ENCODE measurements at regions not wholly inside any gene's neighbourhood (a gene's known extent, or its start where the extent isn't known, plus 50 kb on each side); places are given as distances from the start of the nearest gene placed in this dataset.
A peak's percentile ranks its signal among the peaks of the same experiment; 100 is the strongest.

GRCh38 chr2:200253639-200254038 lies 52.9 kb upstream of the SPATS2L start:
- Histone ChIP-seq H3K27me3 (ENCODE audit: insufficient read depth) (no peaks in the 10 kb centered on the region), H3K79me2 (replicated peaks; ENCODE audit: insufficient read depth) (no peaks in the 10 kb centered on the region), H4K20me1 (replicated peaks; ENCODE audit: insufficient read depth) (no peaks in the 10 kb centered on the region), H2AFZ (peak overlapping the region; percentile 76; the same call in 1 of the 2 replicates), H3F3A (replicated peaks; ENCODE audit: low read depth) (no peaks in the 10 kb centered on the region), H3K4me1 (ENCODE audit: insufficient read depth) (peaks cover 11% of the 10 kb centered on the region), H3K9me2 (ENCODE audit: insufficient read depth) (peaks cover 24% of the 10 kb centered on the region), H3K4me3 (no peak overlapping the region), H3K4me2 (no peak overlapping the region), H3K36me3 (ENCODE audit: insufficient read depth) (no peaks in the 10 kb centered on the region; the same call in 1 of the 2 replicates), H3K27ac (ENCODE audit: low read depth) (no peak overlapping the region)
- H3K36me3 Mint-ChIP-seq (ENCODE audit: low read depth) = no peaks in the 10 kb centered on the region; the same call in 1 of the 3 replicates
- no peak for DNase-seq (ENCODE audit: low spot score)
- H3K27ac Mint-ChIP-seq = no peak overlapping the region
- H3K4me3 Mint-ChIP-seq = no peak overlapping the region
- no peak for ATAC-seq
- H3K27me3 Mint-ChIP-seq (ENCODE audit: insufficient read depth, low read depth, poor library complexity) = peaks cover 5% of the 10 kb centered on the region
- no peaks in the 10 kb centered on the region for H3K9me3 Mint-ChIP-seq
- peaks cover 15% of the 10 kb centered on the region for H3K4me1 Mint-ChIP-seq
- TF ChIP-seq POLR2AphosphoS5 (IDR thresholded peaks at IDR 0.05; ENCODE audit: low read depth) (no peak), REST (IDR thresholded peaks at IDR 0.05; ENCODE audit: unreplicated experiment) (no peak), ZNF462 (CRISPR knock-in tag; IDR thresholded peaks at IDR 0.05) (no peak), ETS1 (IDR thresholded peaks at IDR 0.05) (no peak), EZH2 (IDR thresholded peaks at IDR 0.05; ENCODE audit: low read depth, unreplicated experiment) (no peak), EZH2phosphoT487 (IDR thresholded peaks at IDR 0.05; ENCODE audit: unreplicated experiment) (no peak), JUNB (IDR thresholded peaks at IDR 0.05; ENCODE audit: unreplicated experiment) (no peak), ZNF114 (CRISPR knock-in tag; IDR thresholded peaks at IDR 0.05) (no peak), STAT1 (IDR thresholded peaks at IDR 0.05; ENCODE audit: unreplicated experiment) (no peak), ZNF331 (CRISPR knock-in tag; IDR thresholded peaks at IDR 0.05; ENCODE audit: low read depth) (no peak), CTCF (conservative IDR thresholded peaks at IDR 0.05; ENCODE audit: low read depth in 2 of 2) (no peak), CREB1 (CRISPR knock-in tag; IDR thresholded peaks at IDR 0.05; ENCODE audit: low read depth) (no peak), NANOG (IDR thresholded peaks at IDR 0.05; ENCODE audit: borderline replicate concordance) (no peak)

Data from GM23338 (cell line).